A673 (cell line): ENCODE measurements at regions not wholly inside any gene's neighbourhood (a gene's known extent, or its start where the extent isn't known, plus 50 kb on each side); places are given as distances from the start of the nearest gene placed in this dataset.

Experiments
- BruUV-seq: library from RNA; stranded (reverse); fragments of 400-500 nt; replicated peaks from 2 replicates; lab custom pipeline; 2021; lab: Mats Ljungman, UMichigan
- CTCF ChIA-PET: fragments of 300-600 bp; sonication (Branson Sonifier 250); formaldehyde crosslinking; loops from one replicate; lab custom pipeline; 2022; ENCODE audit warnings: antibody characterized with exemption; lab: Charles Lee
- POLR2A ChIA-PET: fragments of 300-600 bp; sonication (Branson Sonifier 250); formaldehyde crosslinking; loops from one replicate; lab custom pipeline; 2022; ENCODE audit warnings: antibody characterized with exemption; ENCODE audit not compliant: low non-redundant PET; lab: Charles Lee
- DNase-seq: peaks from one replicate; pipeline ENCODE4 v3.0.0-alpha.2; 2015; ENCODE audit warnings: low spot score
- H3K27ac ChIP-seq: fragments of 200-600 bp; sonication (generic); 2 replicates; pipeline ENCODE4 v1.5.1; 2016; ENCODE audit warnings: mixed run types, low read depth, mild to moderate bottlenecking, mixed read lengths, antibody characterized with exemption, low read length; ENCODE audit not compliant: poor library complexity, severe bottlenecking
- H3K27me3 ChIP-seq: fragments of 200-600 bp; sonication (generic); replicated peaks from 2 replicates; pipeline ENCODE4 v1.6.1; 2017; ENCODE audit warnings: mixed run types, low read depth, mild to moderate bottlenecking, mixed read lengths, antibody characterized with exemption, low read length; ENCODE audit not compliant: insufficient read depth, poor library complexity
- H3K36me3 ChIP-seq: fragments of 200-600 bp; sonication (generic); 2 replicates; pipeline ENCODE4 v1.6.1; 2016; ENCODE audit warnings: mixed run types, mild to moderate bottlenecking, mixed read lengths, antibody characterized with exemption, low read length; ENCODE audit not compliant: insufficient read depth, poor library complexity, severe bottlenecking
- H3K4me1 ChIP-seq: fragments of 200-600 bp; sonication (generic); 2 replicates; pipeline ENCODE4 v1.6.1; 2017; ENCODE audit warnings: mixed run types, mild to moderate bottlenecking, mixed read lengths, antibody characterized with exemption, low read length; ENCODE audit not compliant: insufficient read depth, poor library complexity, severe bottlenecking
- H3K4me3 ChIP-seq: fragments of 200-600 bp; sonication (generic); 2 replicates; pipeline ENCODE4 v1.5.1; 2016; ENCODE audit warnings: low read depth, mixed run types, mild to moderate bottlenecking, mixed read lengths, low read length; ENCODE audit not compliant: poor library complexity, severe bottlenecking
- H3K9me3 ChIP-seq: fragments of 200-600 bp; sonication (generic); 2 replicates; pipeline ENCODE4 v1.6.1; 2016; ENCODE audit warnings: mixed run types, low read depth, mild to moderate bottlenecking, mixed read lengths, antibody characterized with exemption, low read length; ENCODE audit not compliant: poor library complexity, severe bottlenecking
- EZH2 ChIP-seq: fragments of 200-600 bp; sonication (generic); IDR thresholded peaks from 2 replicates; pipeline ENCODE4 v1.6.1; 2017; ENCODE audit warnings: borderline replicate concordance, low read depth, mild to moderate bottlenecking, mixed read lengths, antibody characterized with exemption, low read length; ENCODE audit not compliant: poor library complexity, severe bottlenecking
- intact Hi-C: fragments of 100-400 bp; cut with micrococcal nuclease; formaldehyde crosslinking; loops from one replicate; pipeline ENCODE4 v1.10.0; 2022; ENCODE audit not compliant: unreplicated experiment
- TF ChIP-seq, protein P1 (sequence below): fragments of 300-800, 200-600 bp; sonication (generic); conservative IDR thresholded peaks from 2 replicates; pipeline ENCODE4 v1.5.1; 2017; ENCODE audit warnings: low read depth, mild to moderate bottlenecking, antibody characterized with exemption, low read length, moderate library complexity, mixed read lengths

DNA sequence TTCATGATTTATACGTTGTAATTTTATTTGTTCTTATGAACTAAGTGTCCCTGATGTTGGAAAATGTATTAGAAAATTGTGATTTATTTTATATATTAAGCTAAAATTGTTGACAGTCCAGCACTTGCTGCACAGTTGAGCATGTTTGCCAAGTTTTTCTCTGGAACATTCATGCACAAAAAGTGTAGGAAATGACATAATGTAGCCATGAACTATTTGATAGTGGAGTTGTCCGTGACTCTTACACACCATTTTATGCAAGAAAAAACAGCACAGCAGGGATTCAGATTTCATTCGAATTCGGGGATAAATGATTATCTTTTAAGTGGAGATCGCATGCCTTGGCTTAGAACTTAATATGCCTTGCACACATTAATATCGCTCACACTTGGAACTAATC lies 708.6 kb upstream of the WWC1 start:
- peak overlapping the region; percentile 8 for H3K4me3 ChIP-seq
- no peak for TF ChIP-seq EZH2
- TF ChIP-seq, protein P1, sequence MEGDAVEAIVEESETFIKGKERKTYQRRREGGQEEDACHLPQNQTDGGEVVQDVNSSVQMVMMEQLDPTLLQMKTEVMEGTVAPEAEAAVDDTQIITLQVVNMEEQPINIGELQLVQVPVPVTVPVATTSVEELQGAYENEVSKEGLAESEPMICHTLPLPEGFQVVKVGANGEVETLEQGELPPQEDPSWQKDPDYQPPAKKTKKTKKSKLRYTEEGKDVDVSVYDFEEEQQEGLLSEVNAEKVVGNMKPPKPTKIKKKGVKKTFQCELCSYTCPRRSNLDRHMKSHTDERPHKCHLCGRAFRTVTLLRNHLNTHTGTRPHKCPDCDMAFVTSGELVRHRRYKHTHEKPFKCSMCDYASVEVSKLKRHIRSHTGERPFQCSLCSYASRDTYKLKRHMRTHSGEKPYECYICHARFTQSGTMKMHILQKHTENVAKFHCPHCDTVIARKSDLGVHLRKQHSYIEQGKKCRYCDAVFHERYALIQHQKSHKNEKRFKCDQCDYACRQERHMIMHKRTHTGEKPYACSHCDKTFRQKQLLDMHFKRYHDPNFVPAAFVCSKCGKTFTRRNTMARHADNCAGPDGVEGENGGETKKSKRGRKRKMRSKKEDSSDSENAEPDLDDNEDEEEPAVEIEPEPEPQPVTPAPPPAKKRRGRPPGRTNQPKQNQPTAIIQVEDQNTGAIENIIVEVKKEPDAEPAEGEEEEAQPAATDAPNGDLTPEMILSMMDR: no peak
- peaks cover 3% of the 10 kb centered on the region for H3K36me3 ChIP-seq
- DNase-seq: peak; percentile 65
- no peaks in the 10 kb centered on the region for H3K27me3 ChIP-seq
- H3K27ac ChIP-seq: peak overlapping the region; percentile 59
- ChIA-PET CTCF (interaction anchor here (0.7 to 0.9 kb wide), 2 partner anchors 27 to 465 kb away, joined by 3 to 4 read pairs; no protein-coding TSS in a partner anchor), POLR2A (interaction anchor here (0.6 kb wide), 1 partner anchor 634 kb away, joined by 3 read pairs; no protein-coding TSS in a partner anchor)
- no peaks in the 10 kb centered on the region for H3K9me3 ChIP-seq
- no TSS peak for BruUV-seq
- peaks cover 74% of the 10 kb centered on the region for H3K4me1 ChIP-seq
- intact Hi-C loops: loop anchor here (1.0 to 5.0 kb wide), 3 partner anchors 311 to 504 kb away; no protein-coding TSS in a partner anchor

DNA sequence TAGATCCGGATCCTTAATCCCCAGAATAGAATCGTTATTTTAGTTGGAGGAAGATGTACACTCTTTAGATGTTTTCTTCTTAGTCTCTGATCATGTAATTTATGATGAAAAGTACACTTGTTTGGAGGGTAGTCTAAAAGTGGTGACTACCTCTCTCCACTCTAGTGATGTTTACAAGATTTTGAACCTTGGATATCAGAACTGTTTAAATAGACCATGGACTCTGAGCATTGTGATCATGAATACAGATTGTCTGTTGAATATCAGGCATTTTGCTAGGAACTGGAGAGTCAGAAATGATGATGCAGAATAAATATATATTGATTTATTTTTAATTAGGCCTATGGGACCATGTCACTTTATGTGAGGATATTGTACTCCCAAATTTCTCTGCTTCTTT lies 706.3 kb upstream of the WWC1 start:
- Histone ChIP-seq H3K9me3 (no peaks in the 10 kb centered on the region), H3K4me3 (no peak overlapping the region), H3K27me3 (no peaks in the 10 kb centered on the region), H3K36me3 (no peaks in the 10 kb centered on the region), H3K4me1 (peaks cover 59% of the 10 kb centered on the region), H3K27ac (no peak overlapping the region)
- DNase-seq: no peak
- TF ChIP-seq, protein P1: no peak
- no peak for TF ChIP-seq EZH2
- CTCF ChIA-PET: no interaction called here
- no TSS peak for BruUV-seq
- POLR2A ChIA-PET: no interaction called here
- intact Hi-C loops: loop anchor here (5.0 kb wide), 1 partner anchor 112 kb away; no protein-coding TSS in a partner anchor

DNA sequence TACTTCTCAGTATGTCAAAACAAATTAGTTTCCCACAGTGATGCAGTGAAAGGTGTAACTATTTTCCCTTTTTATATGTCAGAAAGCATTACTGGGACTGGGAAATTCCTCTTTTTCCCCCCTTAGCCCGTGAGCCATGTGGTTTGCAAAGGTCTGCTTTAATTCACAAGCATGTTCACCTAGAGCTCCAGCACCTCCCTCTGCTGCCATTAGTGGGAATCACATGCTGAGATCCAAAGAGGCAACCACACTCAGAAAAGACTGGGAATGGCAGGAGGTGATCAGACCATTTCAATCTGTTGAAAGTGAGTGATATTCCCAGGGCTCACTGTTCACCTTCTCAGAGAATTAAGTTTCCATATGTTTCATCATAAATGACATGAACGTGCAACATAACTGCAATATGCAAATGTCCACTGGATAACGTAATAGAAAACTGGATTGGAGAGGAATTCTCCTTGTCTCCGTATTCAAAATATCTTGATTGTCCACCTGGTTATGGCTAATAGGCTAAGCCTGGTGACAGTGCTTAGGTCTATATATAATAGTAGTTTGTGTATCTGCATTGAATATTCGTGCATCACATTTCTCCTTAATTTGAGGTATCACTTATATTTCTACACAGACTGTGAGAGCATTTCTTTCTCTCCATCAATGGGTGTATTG lies 703.5 kb upstream of the WWC1 start:
- intact Hi-C loops: loop anchor here (5.0 kb wide), 1 partner anchor 109 kb away; no protein-coding TSS in a partner anchor
- peaks cover 32% of the 10 kb centered on the region for H3K4me1 ChIP-seq
- DNase-seq: peak; percentile 71
- TF ChIP-seq, protein P1: peak; percentile 53
- no peak for TF ChIP-seq EZH2
- CTCF ChIA-PET: no interaction called here
- peak overlapping the region; percentile 2 for H3K27ac ChIP-seq
- BruUV-seq: no TSS peak
- POLR2A ChIA-PET: no interaction called here
- no peak overlapping the region for H3K4me3 ChIP-seq
- H3K9me3 ChIP-seq: no peaks in the 10 kb centered on the region
- H3K36me3 ChIP-seq: no peaks in the 10 kb centered on the region
- H3K27me3 ChIP-seq: no peaks in the 10 kb centered on the region
